NCI-H774 (cell line): ENCODE measurements at regions not wholly inside any gene's neighbourhood (a gene's known extent, or its start where the extent isn't known, plus 50 kb on each side); places are given as distances from the start of the nearest gene placed in this dataset.
"Not testable (repeated sequence)": the region's sequence is repeated elsewhere in the genome, so short reads cannot be mapped to it uniquely, and the experiment has no call there.

ENCODE experiments used
- DNase-seq: peaks from one replicate; lab custom pipeline; 2025; lab: John Stamatoyannopoulos, UW

- no peak for DNase-seq
Measured at GRCh38 chr21:30104241-30104640, 62.4 kb downstream of the CLDN17 start.

- peak; percentile 51 for DNase-seq
Measured at GRCh38 chr21:30102871-30103270, 63.7 kb downstream of the CLDN17 start.

- DNase-seq: no peak
Measured at GRCh38 chr21:30101967-30102366, 64.6 kb downstream of the CLDN17 start.

GRCh38 chr21:30097791-30098190 lies 68.8 kb downstream of the CLDN17 start:
- DNase-seq: no peak

- DNase-seq: peak; percentile 72
Measured at GRCh38 chr21:30083225-30083945, 83.2 kb downstream of the CLDN17 start.

GRCh38 chr21:30081506-30081905 lies 85.1 kb downstream of the CLDN17 start:
- no peak for DNase-seq

- DNase-seq: no peak
Measured at GRCh38 chr21:30072496-30072895, 94.1 kb downstream of the CLDN17 start.

GRCh38 chr21:30058928-30059327 lies 107.7 kb downstream of the CLDN17 start:
- DNase-seq: no peak

- DNase-seq: no peak
Measured at GRCh38 chr21:30057108-30057507, 109.5 kb downstream of the CLDN17 start.

GRCh38 chr21:30048570-30048969 lies 108.8 kb upstream of the GRIK1 start:
- DNase-seq: no peak

GRCh38 chr21:30044447-30045064 lies 104.8 kb upstream of the GRIK1 start:
- peak; percentile 21 for DNase-seq

GRCh38 chr21:30042443-30042842 lies 102.6 kb upstream of the GRIK1 start:
- no peak for DNase-seq

GRCh38 chr21:30033441-30033840 lies 93.6 kb upstream of the GRIK1 start:
- no peak for DNase-seq

GRCh38 chr21:30030416-30030815 lies 90.6 kb upstream of the GRIK1 start:
- no peak for DNase-seq

GRCh38 chr21:30028537-30028936 lies 88.7 kb upstream of the GRIK1 start:
- DNase-seq: no peak

- no peak for DNase-seq
Measured at GRCh38 chr21:30027986-30028385, 88.2 kb upstream of the GRIK1 start.

- DNase-seq: not testable (repeated sequence)
Measured at GRCh38 chr21:30023056-30023455, 83.3 kb upstream of the GRIK1 start.

GRCh38 chr21:30014886-30015285 lies 75.1 kb upstream of the GRIK1 start:
- DNase-seq: no peak

GRCh38 chr21:29991624-29992023 lies 51.8 kb upstream of the GRIK1 start:
- DNase-seq: no peak

- DNase-seq: no peak
Measured at GRCh38 chr21:29989634-29990234, 49.9 kb upstream of the GRIK1 start.
